Gastroesophageal sphincter (tissue), 4 donors: ENCODE measurements at regions not wholly inside any gene's neighbourhood (a gene's known extent, or its start where the extent isn't known, plus 50 kb on each side); places are given as distances from the start of the nearest gene placed in this dataset.

ENCODE experiments used
- ATAC-seq: fragments of 150-250 bp; one replicate; pipeline ENCODE4 v1.9.1; 2016; ENCODE audit warnings: mild to moderate bottlenecking, moderate library complexity
- H3K27ac ChIP-seq, 4 donors: fragments of 200-600 bp; sonication (generic) in 3 of 4; 1 replicate in 3 of 4; 2 replicates in 1 of 4; pipeline ENCODE4 v1.5.1; 2016 to 2019
- H3K27me3 ChIP-seq: fragments of 200-600 bp; sonication (generic); one replicate; pipeline ENCODE4 v1.5.1; 2019
- H3K36me3 ChIP-seq, 2 donors: fragments of 200-600 bp; sonication (generic); one replicate each; pipeline ENCODE4 v1.5.1; 2019; ENCODE audit warnings: control low read depth in 1 of 2
- H3K4me1 ChIP-seq, 3 donors: fragments of 200-600 bp; sonication (generic); 1 replicate in 2 of 3; 2 replicates in 1 of 3; pipeline ENCODE4 v1.5.1; 2016 to 2019; ENCODE audit warnings: control low read depth in 2 of 3
- H3K4me3 ChIP-seq, 2 donors: fragments of 200-600 bp; sonication (generic); one replicate each; pipeline ENCODE4 v1.5.1; 2019; ENCODE audit warnings: mild to moderate bottlenecking in 1 of 2, moderate library complexity in 1 of 2
- H3K9me3 ChIP-seq, 3 donors: fragments of 200-600 bp; sonication (generic); one replicate each; pipeline ENCODE4 v1.5.1; 2017 to 2019; ENCODE audit warnings: control low read depth in 2 of 3
- CTCF ChIP-seq, 4 experiments: fragments of 200-600 bp in 2 of 4; fragments of 450-650 bp in 2 of 4; sonication (generic) in 1 of 4; IDR thresholded peaks; one replicate each; pipeline ENCODE4 v1.5.1; 2017 to 2019; ENCODE audit warnings: antibody characterized with exemption in 4 of 4, mild to moderate bottlenecking in 2 of 4, moderate library complexity in 2 of 4
- EP300 ChIP-seq: sonication (generic); formaldehyde crosslinking; IDR thresholded peaks from one replicate; pipeline ENCODE4 v1.6.1; 2017; ENCODE audit warnings: antibody characterized with exemption, mild to moderate bottlenecking
- POLR2A ChIP-seq, 2 donors: fragments of 450-650 bp; IDR thresholded peaks; one replicate each; pipeline ENCODE4 v1.6.1; 2017; ENCODE audit warnings: antibody characterized with exemption in 2 of 2, mild to moderate bottlenecking in 2 of 2, moderate library complexity in 1 of 2
- POLR2AphosphoS5 ChIP-seq: sonication (generic); formaldehyde crosslinking; IDR thresholded peaks from one replicate; pipeline ENCODE4 v1.6.1; 2017; ENCODE audit warnings: antibody characterized with exemption
- WGBS, 2 donors: methylation state at CpG; one replicate each; pipeline ENCODE4 v1.1.5; 2018; ENCODE audit warnings: low coverage in 1 of 2; 5-methylcytosine and 5-hydroxymethylcytosine counted together

GRCh38 chr9:97359147-97359546 lies 51.7 kb downstream of the CCDC180 start:
- H3K27me3 ChIP-seq: no peaks in the 10 kb centered on the region
- H3K36me3 ChIP-seq: peaks cover 0 to 97% of the 10 kb centered on the region in 2 donors
- ATAC-seq: no peak
- TF ChIP-seq CTCF (IDR thresholded peaks at IDR 0.05) (no peak), EP300 (no peak), POLR2A (IDR thresholded peaks at IDR 0.05) (no peak), POLR2AphosphoS5 (no peak)
- H3K4me3 ChIP-seq: no peak overlapping the region
- no peaks in the 10 kb centered on the region for H3K4me1 ChIP-seq
- no peaks in the 10 kb centered on the region for H3K9me3 ChIP-seq
- WGBS, 2 donors: 61 to 72% methylated on average over 2 of the region's 8 CpGs
- no peak overlapping the region for H3K27ac ChIP-seq
